GM18907 (cell line): ENCODE measurements at regions not wholly inside any gene's neighbourhood (a gene's known extent, or its start where the extent isn't known, plus 50 kb on each side); places are given as distances from the start of the nearest gene placed in this dataset.

Experiments
- ATAC-seq: cut with Tn5 transposase; IDR thresholded peaks from one replicate; pipeline ENCODE4 v1.9.1; 2021; ENCODE audit warnings: mild to moderate bottlenecking, moderate library complexity; ENCODE audit not compliant: unreplicated experiment

GRCh38 chr21:36532769-36533467 lies 53.0 kb upstream of the CLDN14 start:
- no peak for ATAC-seq

GRCh38 chr21:36533468-36533848 lies 53.5 kb upstream of the CLDN14 start:
- no peak for ATAC-seq

GRCh38 chr21:36534656-36535055 lies 54.7 kb upstream of the CLDN14 start:
- ATAC-seq = no peak

GRCh38 chr21:36535618-36536241 lies 55.8 kb upstream of the CLDN14 start:
- ATAC-seq = peak; percentile 86

GRCh38 chr21:36538761-36539160 lies 58.8 kb upstream of the CLDN14 start:
- no peak for ATAC-seq

- ATAC-seq = no peak
These were observed 59.7 kb upstream of the CLDN14 start for GRCh38 chr21:36539434-36540150.

GRCh38 chr21:36540700-36541099 lies 60.8 kb upstream of the CLDN14 start:
- no peak for ATAC-seq

GRCh38 chr21:36541721-36542139 lies 61.8 kb upstream of the CLDN14 start:
- no peak for ATAC-seq

- ATAC-seq = peak; percentile 73
These were observed 62.6 kb upstream of the CLDN14 start for GRCh38 chr21:36542312-36543101.

- ATAC-seq = no peak
These were observed 64.0 kb upstream of the CLDN14 start for GRCh38 chr21:36543924-36544323.

- no peak for ATAC-seq
These were observed 64.6 kb upstream of the CLDN14 start for GRCh38 chr21:36544545-36544944.

GRCh38 chr21:36545776-36546511 lies 66.0 kb upstream of the CLDN14 start:
- no peak for ATAC-seq

- no peak for ATAC-seq
These were observed 67.5 kb upstream of the CLDN14 start for GRCh38 chr21:36547464-36547863.

GRCh38 chr21:36548866-36549265 lies 68.9 kb upstream of the CLDN14 start:
- ATAC-seq = no peak

GRCh38 chr21:36549470-36549869 lies 69.5 kb upstream of the CLDN14 start:
- ATAC-seq = no peak

GRCh38 chr21:36550761-36551160 lies 70.8 kb upstream of the CLDN14 start:
- no peak for ATAC-seq

GRCh38 chr21:36551321-36551720 lies 71.4 kb upstream of the CLDN14 start:
- ATAC-seq = no peak

- no peak for ATAC-seq
These were observed 72.0 kb upstream of the CLDN14 start for GRCh38 chr21:36551731-36552433.

- ATAC-seq = no peak
These were observed 72.5 kb upstream of the CLDN14 start for GRCh38 chr21:36552434-36552785.

GRCh38 chr21:36553406-36553805 lies 73.5 kb upstream of the CLDN14 start:
- no peak for ATAC-seq
